Activated CD8-positive, alpha-beta T cell treated with anti-CD3 and anti-CD28 coated beads for 36 hours (primary cell): ENCODE measurements at regions not wholly inside any gene's neighbourhood (a gene's known extent, or its start where the extent isn't known, plus 50 kb on each side); places are given as distances from the start of the nearest gene placed in this dataset.

Source experiments
- ATAC-seq: fragments of 200-7000 bp; cut with Tn5 transposase; one replicate; pipeline ENCODE4 v1.10.0; 2021; ENCODE audit warnings: mild to moderate bottlenecking, moderate library complexity
- CTCF ChIA-PET: fragments of 350-600 bp; sonication (Branson Sonifier 250); formaldehyde crosslinking; loops from one replicate; lab custom pipeline; 2021; ENCODE audit warnings: antibody characterized with exemption; lab: Charles Lee
- POLR2A ChIA-PET: fragments of 350-600 bp; sonication (Branson Sonifier 250); formaldehyde crosslinking; loops from one replicate; lab custom pipeline; 2021; ENCODE audit warnings: antibody characterized with exemption; lab: Charles Lee
- DNase-seq: peaks from one replicate; pipeline ENCODE4 v3.0.0-alpha.2; 2020
- H3K27ac Mint-ChIP-seq: one replicate; pipeline ENCODE4 v1.8.0; 2021; ENCODE audit warnings: mild to moderate bottlenecking, mixed read lengths
- H3K27me3 Mint-ChIP-seq: one replicate; pipeline ENCODE4 v1.8.0; 2021; ENCODE audit warnings: mixed read lengths
- H3K36me3 Mint-ChIP-seq: one replicate; pipeline ENCODE4 v1.8.0; 2021; ENCODE audit warnings: low read depth, mixed read lengths
- H3K4me1 Mint-ChIP-seq: one replicate; pipeline ENCODE4 v1.8.0; 2021; ENCODE audit warnings: low read depth, mixed read lengths
- H3K4me3 Mint-ChIP-seq: one replicate; pipeline ENCODE4 v1.8.0; 2021; ENCODE audit warnings: mild to moderate bottlenecking, moderate library complexity, mixed read lengths
- H3K9me3 Mint-ChIP-seq: one replicate; pipeline ENCODE4 v1.8.0; 2021; ENCODE audit warnings: mixed read lengths
- intact Hi-C: fragments of 100-400 bp; cut with micrococcal nuclease; formaldehyde crosslinking; loops from one replicate; pipeline ENCODE4 v1.10.0; 2022
- TF ChIP-seq, protein P1 (sequence below): fragments of 200-600 bp; IDR thresholded peaks from one replicate; pipeline ENCODE4 v1.8.0; 2022; ENCODE audit warnings: antibody characterized with exemption, mild to moderate bottlenecking

DNA sequence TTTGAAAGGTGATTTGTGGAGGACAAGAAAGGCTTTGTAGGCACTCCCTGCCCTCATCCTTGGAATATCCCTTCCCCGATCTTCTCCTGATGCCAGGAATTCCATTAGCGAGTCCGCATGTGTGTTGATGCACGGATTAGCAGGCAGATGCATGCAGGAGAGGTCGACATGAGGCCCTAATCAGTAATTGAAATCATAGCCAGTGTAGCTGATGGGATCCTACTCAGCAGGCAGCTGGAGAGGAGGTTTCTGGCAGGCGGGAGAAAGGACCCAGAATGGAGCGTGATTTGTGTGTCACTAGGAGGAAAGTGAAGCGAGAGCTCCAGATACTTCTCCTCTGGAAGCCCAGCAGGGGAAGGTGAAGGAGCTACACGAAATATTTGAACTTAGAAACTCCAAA lies 196.3 kb upstream of the CDH11 start:
- no peak for DNase-seq
- POLR2A ChIA-PET = no interaction called here
- Mint-ChIP-seq H3K27ac (no peak overlapping the region), H3K9me3 (no peaks in the 10 kb centered on the region), H3K4me1 (no peaks in the 10 kb centered on the region), H3K4me3 (no peak overlapping the region), H3K27me3 (no peaks in the 10 kb centered on the region), H3K36me3 (no peaks in the 10 kb centered on the region)
- CTCF ChIA-PET = no interaction called here
- TF ChIP-seq, protein P1, sequence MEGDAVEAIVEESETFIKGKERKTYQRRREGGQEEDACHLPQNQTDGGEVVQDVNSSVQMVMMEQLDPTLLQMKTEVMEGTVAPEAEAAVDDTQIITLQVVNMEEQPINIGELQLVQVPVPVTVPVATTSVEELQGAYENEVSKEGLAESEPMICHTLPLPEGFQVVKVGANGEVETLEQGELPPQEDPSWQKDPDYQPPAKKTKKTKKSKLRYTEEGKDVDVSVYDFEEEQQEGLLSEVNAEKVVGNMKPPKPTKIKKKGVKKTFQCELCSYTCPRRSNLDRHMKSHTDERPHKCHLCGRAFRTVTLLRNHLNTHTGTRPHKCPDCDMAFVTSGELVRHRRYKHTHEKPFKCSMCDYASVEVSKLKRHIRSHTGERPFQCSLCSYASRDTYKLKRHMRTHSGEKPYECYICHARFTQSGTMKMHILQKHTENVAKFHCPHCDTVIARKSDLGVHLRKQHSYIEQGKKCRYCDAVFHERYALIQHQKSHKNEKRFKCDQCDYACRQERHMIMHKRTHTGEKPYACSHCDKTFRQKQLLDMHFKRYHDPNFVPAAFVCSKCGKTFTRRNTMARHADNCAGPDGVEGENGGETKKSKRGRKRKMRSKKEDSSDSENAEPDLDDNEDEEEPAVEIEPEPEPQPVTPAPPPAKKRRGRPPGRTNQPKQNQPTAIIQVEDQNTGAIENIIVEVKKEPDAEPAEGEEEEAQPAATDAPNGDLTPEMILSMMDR = no peak
- intact Hi-C loops = no loop called here
- ATAC-seq = no peak

- Mint-ChIP-seq H3K27ac (no peak overlapping the region), H3K27me3 (no peaks in the 10 kb centered on the region), H3K9me3 (no peaks in the 10 kb centered on the region), H3K36me3 (no peaks in the 10 kb centered on the region), H3K4me1 (no peaks in the 10 kb centered on the region), H3K4me3 (no peak overlapping the region)
- ChIA-PET POLR2A (no interaction called here), CTCF (no interaction called here)
- intact Hi-C loops = no loop called here
- TF ChIP-seq, protein P1 = no peak
- DNase-seq (no peak), ATAC-seq (no peak)
These were observed 194.9 kb upstream of the CDH11 start for GRCh38 chr16:65316808-65317207.

DNA sequence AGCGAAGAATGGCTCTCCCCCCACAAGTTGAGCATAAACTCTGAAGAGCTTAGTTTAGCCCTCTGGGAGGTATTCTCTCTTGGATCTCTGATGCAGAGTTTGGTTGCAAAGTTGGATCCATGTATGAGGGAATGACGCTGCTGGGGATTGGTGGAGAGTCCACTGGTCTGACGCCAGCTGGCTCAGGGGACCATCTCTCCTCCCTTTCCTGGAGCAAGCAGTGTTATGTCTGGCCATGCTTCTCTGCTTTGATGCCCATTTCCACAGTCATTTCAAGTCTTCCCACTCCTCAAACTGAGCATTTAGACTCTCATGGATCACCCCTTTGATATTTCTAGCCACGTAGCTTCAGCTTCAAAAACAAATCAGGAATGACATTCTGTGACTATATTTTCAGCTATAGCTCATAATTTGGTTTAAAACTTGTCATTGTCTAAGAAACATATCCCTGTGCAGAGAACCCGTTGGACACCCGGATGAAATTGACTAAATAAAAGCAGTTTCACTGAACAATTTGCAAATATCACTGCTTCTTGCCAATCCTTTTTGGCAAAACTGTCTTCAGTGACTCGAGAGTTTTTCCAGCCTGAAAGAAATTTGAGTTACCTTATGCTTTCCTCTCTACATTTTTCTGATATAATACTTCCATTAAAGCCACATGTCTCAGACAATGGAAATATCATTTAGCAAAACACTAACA lies 193.4 kb upstream of the CDH11 start:
- ATAC-seq (no peak), DNase-seq (no peak)
- Mint-ChIP-seq H3K4me1 (no peaks in the 10 kb centered on the region), H3K36me3 (no peaks in the 10 kb centered on the region), H3K4me3 (no peak overlapping the region), H3K27ac (no peak overlapping the region), H3K27me3 (no peaks in the 10 kb centered on the region), H3K9me3 (no peaks in the 10 kb centered on the region)
- intact Hi-C loops = no loop called here
- CTCF ChIA-PET = no interaction called here
- TF ChIP-seq, protein P1 = no peak
- POLR2A ChIA-PET = no interaction called here

DNA sequence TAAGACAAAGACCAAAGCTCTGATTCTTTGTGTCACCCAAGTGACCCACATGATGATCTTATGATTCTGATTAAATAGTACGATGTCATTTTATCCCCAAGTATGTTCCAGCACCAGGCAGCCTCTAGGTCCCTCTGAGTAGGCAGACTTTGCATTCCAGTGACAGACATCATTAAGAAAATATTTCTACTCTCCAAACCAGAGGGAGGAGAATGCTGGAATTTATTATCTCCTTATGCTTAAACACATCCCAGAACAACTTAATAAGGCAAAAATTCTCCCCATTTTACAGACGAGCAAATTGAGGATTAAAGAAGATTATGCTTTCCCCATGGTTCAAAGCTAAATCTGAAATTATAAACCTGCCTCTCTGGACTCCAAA lies 192.8 kb upstream of the CDH11 start:
- Mint-ChIP-seq H3K4me3 (no peak overlapping the region), H3K9me3 (no peaks in the 10 kb centered on the region), H3K27ac (no peak overlapping the region), H3K36me3 (no peaks in the 10 kb centered on the region), H3K4me1 (no peaks in the 10 kb centered on the region), H3K27me3 (no peaks in the 10 kb centered on the region)
- ChIA-PET POLR2A (no interaction called here), CTCF (no interaction called here)
- TF ChIP-seq, protein P1 = no peak
- DNase-seq (no peak), ATAC-seq (no peak)
- intact Hi-C loops = no loop called here

DNA sequence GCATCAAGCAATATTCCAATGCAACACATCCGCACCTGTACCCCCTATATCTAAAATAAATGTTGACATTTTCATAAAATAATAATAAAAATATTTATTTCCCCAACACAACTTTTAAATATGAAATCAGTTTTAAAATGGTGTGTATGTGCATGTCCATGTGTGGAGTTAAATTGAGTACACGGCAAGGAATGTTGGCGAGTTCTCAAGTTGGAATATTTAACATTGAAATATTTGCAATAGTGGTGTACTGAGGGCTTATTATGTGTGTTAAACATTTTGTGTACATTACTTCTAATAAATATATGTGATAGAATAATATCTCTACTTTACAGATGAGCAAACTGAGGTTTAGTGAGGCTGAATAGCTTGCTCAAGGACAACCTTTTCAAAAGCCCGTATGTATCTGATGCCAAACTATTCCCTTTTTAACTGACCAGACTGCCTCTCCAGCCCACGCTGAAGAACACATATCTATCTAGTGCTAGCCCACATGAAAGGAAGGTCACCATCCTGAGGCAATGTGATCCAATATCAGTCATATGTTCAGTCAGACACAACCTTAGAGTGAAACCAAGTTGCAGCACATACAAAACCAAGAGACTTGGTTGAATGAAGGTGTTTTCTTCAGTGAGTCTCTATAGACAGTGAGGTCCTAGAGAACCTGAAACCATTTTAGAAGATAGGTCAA lies 192.2 kb upstream of the CDH11 start:
- Mint-ChIP-seq H3K9me3 (no peaks in the 10 kb centered on the region), H3K27me3 (no peaks in the 10 kb centered on the region), H3K4me3 (no peak overlapping the region), H3K27ac (no peak overlapping the region), H3K4me1 (no peaks in the 10 kb centered on the region), H3K36me3 (no peaks in the 10 kb centered on the region)
- CTCF ChIA-PET = no interaction called here
- intact Hi-C loops = no loop called here
- POLR2A ChIA-PET = no interaction called here
- DNase-seq = no peak
- ATAC-seq = no peak
- TF ChIP-seq, protein P1 = no peak
